ENCODE measurements at regions not wholly inside any gene's neighbourhood (a gene's known extent, or its start where the extent isn't known, plus 50 kb on each side); places are given as distances from the start of the nearest gene placed in this dataset.

- TF ChIP-seq GATA3 (IDR thresholded peaks at IDR 0.05; ENCODE audit: low read depth, low read length) (no peak), GATA2 (IDR thresholded peaks at IDR 0.05; ENCODE audit: low read depth, low read length) (no peak)
Measured at GRCh38 chr6:74181471-74181870, 485.5 kb downstream of the CD109 start.

Data from SH-SY5Y (cell line).